ENCODE measurements at regions not wholly inside any gene's neighbourhood (a gene's known extent, or its start where the extent isn't known, plus 50 kb on each side); places are given as distances from the start of the nearest gene placed in this dataset.

DNA sequence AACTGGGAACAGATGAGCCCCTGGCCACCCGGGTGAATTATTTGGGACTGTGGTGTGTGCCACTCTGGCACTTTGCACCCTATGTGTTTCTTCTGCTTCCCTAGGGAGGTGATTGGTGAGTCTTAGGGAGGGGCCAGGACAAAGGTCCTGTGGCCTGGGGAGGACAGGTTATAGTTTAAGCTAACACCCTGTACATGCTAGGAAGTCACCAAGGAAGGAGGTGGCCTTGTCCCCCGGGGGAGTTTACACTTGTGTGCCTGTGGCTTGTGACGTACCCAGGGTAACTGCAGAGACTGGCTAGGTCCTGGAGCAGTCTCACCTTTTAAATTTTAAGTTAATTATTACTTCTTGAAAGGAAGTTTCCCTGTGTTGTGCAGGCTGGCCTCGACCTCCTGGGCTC is 196.2 kb downstream of the BAMBI start:
- TF ChIP-seq, protein P1, sequence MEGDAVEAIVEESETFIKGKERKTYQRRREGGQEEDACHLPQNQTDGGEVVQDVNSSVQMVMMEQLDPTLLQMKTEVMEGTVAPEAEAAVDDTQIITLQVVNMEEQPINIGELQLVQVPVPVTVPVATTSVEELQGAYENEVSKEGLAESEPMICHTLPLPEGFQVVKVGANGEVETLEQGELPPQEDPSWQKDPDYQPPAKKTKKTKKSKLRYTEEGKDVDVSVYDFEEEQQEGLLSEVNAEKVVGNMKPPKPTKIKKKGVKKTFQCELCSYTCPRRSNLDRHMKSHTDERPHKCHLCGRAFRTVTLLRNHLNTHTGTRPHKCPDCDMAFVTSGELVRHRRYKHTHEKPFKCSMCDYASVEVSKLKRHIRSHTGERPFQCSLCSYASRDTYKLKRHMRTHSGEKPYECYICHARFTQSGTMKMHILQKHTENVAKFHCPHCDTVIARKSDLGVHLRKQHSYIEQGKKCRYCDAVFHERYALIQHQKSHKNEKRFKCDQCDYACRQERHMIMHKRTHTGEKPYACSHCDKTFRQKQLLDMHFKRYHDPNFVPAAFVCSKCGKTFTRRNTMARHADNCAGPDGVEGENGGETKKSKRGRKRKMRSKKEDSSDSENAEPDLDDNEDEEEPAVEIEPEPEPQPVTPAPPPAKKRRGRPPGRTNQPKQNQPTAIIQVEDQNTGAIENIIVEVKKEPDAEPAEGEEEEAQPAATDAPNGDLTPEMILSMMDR (IDR thresholded peaks at IDR 0.05), result no peak
- TF ChIP-seq POLR2A (IDR thresholded peaks at IDR 0.05) (no peak), POLR2AphosphoS5 (IDR thresholded peaks at IDR 0.05) (no peak)
